PC-3 (cell line): ENCODE measurements at regions not wholly inside any gene's neighbourhood (a gene's known extent, or its start where the extent isn't known, plus 50 kb on each side); places are given as distances from the start of the nearest gene placed in this dataset.

Experiments
- ATAC-seq: fragments of 200-7000 bp; cut with Tn5 transposase; 2 replicates; pipeline ENCODE4 v1.9.1; 2020; ENCODE audit warnings: mild to moderate bottlenecking, moderate library complexity
- BruUV-seq: library from RNA; stranded (reverse); fragments of 400-500 nt; replicated peaks from 2 replicates; lab custom pipeline; 2021; lab: Mats Ljungman, UMichigan
- CTCF ChIA-PET: fragments of 300-600 bp; sonication (Branson Sonifier 250); formaldehyde crosslinking; loops from one replicate; lab custom pipeline; 2022; ENCODE audit warnings: antibody characterized with exemption; lab: Charles Lee
- POLR2A ChIA-PET: fragments of 300-600 bp; sonication (Branson Sonifier 250); formaldehyde crosslinking; loops from one replicate; lab custom pipeline; 2022; ENCODE audit warnings: antibody characterized with exemption; ENCODE audit not compliant: unreplicated experiment; lab: Charles Lee
- DNase-seq: peaks from one replicate; pipeline ENCODE4 v3.0.0-alpha.2; 2015
- H2AFZ ChIP-seq: fragments of 300-600 bp; sonication (generic); 2 replicates; pipeline ENCODE4 v1.6.0; 2016; ENCODE audit warnings: antibody characterized with exemption, low read length
- H3F3A ChIP-seq: fragments of 300-600 bp; sonication (generic); one replicate; pipeline ENCODE4 v1.6.0; 2017; ENCODE audit warnings: antibody characterized with exemption, low read length, control low read depth, mild to moderate bottlenecking; ENCODE audit not compliant: unreplicated experiment
- H3K27ac ChIP-seq: fragments of 300-600 bp; sonication (generic); 2 replicates; pipeline ENCODE4 v1.5.1; 2016; ENCODE audit warnings: mild to moderate bottlenecking, low read length
- H3K27me3 ChIP-seq: fragments of 300-600 bp; sonication (generic); 2 replicates; pipeline ENCODE4 v1.6.1; 2016; ENCODE audit warnings: low read length, mixed read lengths
- H3K36me3 ChIP-seq: fragments of 300-600 bp; sonication (generic); 2 replicates; pipeline ENCODE4 v1.6.1; 2016; ENCODE audit warnings: low read depth, mixed run types, low read length, mixed read lengths
- H3K4me1 ChIP-seq: fragments of 300-600 bp; sonication (generic); 2 replicates; pipeline ENCODE4 v1.5.1; 2016; ENCODE audit warnings: low read length; ENCODE audit not compliant: insufficient read depth
- H3K4me2 ChIP-seq: fragments of 300-600 bp; sonication (generic); 2 replicates; pipeline ENCODE4 v1.6.0; 2016; ENCODE audit warnings: low read length
- H3K4me3 ChIP-seq: fragments of 300-600 bp; sonication (generic); 2 replicates; pipeline ENCODE4 v1.5.1; 2016; ENCODE audit warnings: mild to moderate bottlenecking, low read length, mixed read lengths
- H3K79me2 ChIP-seq: fragments of 300-600 bp; sonication (generic); 2 replicates; pipeline ENCODE4 v1.6.1; 2017; ENCODE audit warnings: low read length, mixed read lengths
- H3K9ac ChIP-seq: fragments of 300-600 bp; sonication (generic); 2 replicates; pipeline ENCODE4 v1.6.0; 2016; ENCODE audit warnings: mild to moderate bottlenecking, low read length
- H3K9me2 ChIP-seq: fragments of 300-600 bp; sonication (generic); replicated peaks from 2 replicates; pipeline ENCODE4 v1.6.1; 2016; ENCODE audit warnings: mixed run types, low read length, mixed read lengths
- H3K9me3 ChIP-seq: fragments of 300-600 bp; sonication (generic); 2 replicates; pipeline ENCODE4 v1.6.1; 2016; ENCODE audit warnings: low read length, mixed read lengths
- H4K20me1 ChIP-seq: fragments of 300-600 bp; sonication (generic); 2 replicates; pipeline ENCODE4 v1.6.1; 2016; ENCODE audit warnings: low read length, mixed read lengths
- CTCF ChIP-seq: fragments of 300-600 bp; sonication (generic); conservative IDR thresholded peaks from 2 replicates; pipeline ENCODE4 v1.5.1; 2017; ENCODE audit warnings: antibody characterized with exemption, low read depth, mild to moderate bottlenecking, low read length
- EZH2 ChIP-seq: fragments of 300-600 bp; sonication (generic); IDR thresholded peaks from one replicate; pipeline ENCODE4 v1.6.1; 2017; ENCODE audit warnings: antibody characterized with exemption, mild to moderate bottlenecking, low read length; ENCODE audit not compliant: unreplicated experiment
- EZH2phosphoT487 ChIP-seq: fragments of 300-600 bp; sonication (generic); IDR thresholded peaks from 2 replicates; pipeline ENCODE4 v1.6.1; 2018; ENCODE audit warnings: mild to moderate bottlenecking, antibody characterized with exemption, low read length, borderline replicate concordance
- intact Hi-C: fragments of 100-400 bp; cut with micrococcal nuclease; formaldehyde crosslinking; loops from 2 replicates; pipeline ENCODE4 v1.9.0; 2023

GRCh38 chr2:20106746-20107145 lies 55.3 kb upstream of the LAPTM4A start:
- H3K27ac ChIP-seq = no peak overlapping the region
- H3K4me1 ChIP-seq = peaks cover 28% of the 10 kb centered on the region
- peak; percentile 71 for DNase-seq
- peak overlapping the region; percentile 83 for H2AFZ ChIP-seq
- H3K9me3 ChIP-seq = no peaks in the 10 kb centered on the region
- peak overlapping the region; percentile 14; the same call in 1 of the 2 replicates for H3K9ac ChIP-seq
- peak overlapping the region; percentile 63 for H3K4me3 ChIP-seq
- ATAC-seq = peak; percentile 83
- H3K79me2 ChIP-seq = no peaks in the 10 kb centered on the region
- ChIA-PET POLR2A (no interaction called here), CTCF (interaction anchor here (0.7 kb wide), 1 partner anchor 77 kb away, joined by 9 read pairs; no protein-coding TSS in a partner anchor)
- no peaks in the 10 kb centered on the region for H3K27me3 ChIP-seq
- no TSS peak for BruUV-seq
- H4K20me1 ChIP-seq = no peaks in the 10 kb centered on the region
- TF ChIP-seq EZH2 (no peak), CTCF (peak; percentile 71)
- no peaks in the 10 kb centered on the region for H3K9me2 ChIP-seq
- intact Hi-C loops = loop anchor here (2.0 to 10.0 kb wide), 2 partner anchors 78 to 118 kb away; partner anchors contain the start of gene SDC1
- no peaks in the 10 kb centered on the region for H3F3A ChIP-seq
- H3K4me2 ChIP-seq = peak overlapping the region; percentile 68
- no peaks in the 10 kb centered on the region for H3K36me3 ChIP-seq

GRCh38 chr2:20104900-20105545 lies 53.6 kb upstream of the LAPTM4A start:
- Histone ChIP-seq H3K79me2 (no peaks in the 10 kb centered on the region), H3K4me1 (peaks cover 25% of the 10 kb centered on the region), H3K4me2 (no peak overlapping the region), H2AFZ (no peak overlapping the region), H3K9me2 (no peaks in the 10 kb centered on the region), H3K9ac (no peak overlapping the region), H3K27ac (no peak overlapping the region), H3K27me3 (no peaks in the 10 kb centered on the region), H3K36me3 (no peaks in the 10 kb centered on the region), H3K4me3 (no peak overlapping the region), H4K20me1 (no peaks in the 10 kb centered on the region), H3F3A (no peaks in the 10 kb centered on the region), H3K9me3 (no peaks in the 10 kb centered on the region)
- no peak for DNase-seq
- ATAC-seq = no peak
- intact Hi-C loops = loop anchor here (10.0 kb wide), 1 partner anchor 80 kb away; no protein-coding TSS in a partner anchor
- BruUV-seq = no TSS peak
- POLR2A ChIA-PET = no interaction called here
- CTCF ChIA-PET = interaction anchor here (0.7 kb wide), 1 partner anchor 128 kb away, joined by 3 read pairs; no protein-coding TSS in a partner anchor
- TF ChIP-seq EZH2 (no peak), EZH2phosphoT487 (no peak), CTCF (no peak)

GRCh38 chr2:20103530-20103929 lies 52.1 kb upstream of the LAPTM4A start:
- Histone ChIP-seq H3K4me2 (no peak overlapping the region), H3K9ac (no peak overlapping the region), H3K27ac (no peak overlapping the region), H4K20me1 (no peaks in the 10 kb centered on the region), H3K9me3 (no peaks in the 10 kb centered on the region), H3K9me2 (no peaks in the 10 kb centered on the region), H3K79me2 (no peaks in the 10 kb centered on the region), H3K27me3 (no peaks in the 10 kb centered on the region), H3K4me1 (peaks cover 11% of the 10 kb centered on the region), H3K36me3 (no peaks in the 10 kb centered on the region), H2AFZ (no peak overlapping the region), H3F3A (no peaks in the 10 kb centered on the region), H3K4me3 (no peak overlapping the region)
- CTCF ChIA-PET = interaction anchor here (0.5 to 1.1 kb wide), 3 partner anchors 122 to 496 kb away, joined by 3 to 5 read pairs (median 3); partner anchors contain the start of gene SDC1
- DNase-seq (peak; percentile 59), ATAC-seq (peak; percentile 39; the same call in 1 of the 2 replicates)
- POLR2A ChIA-PET = no interaction called here
- TF ChIP-seq EZH2phosphoT487 (no peak), CTCF (peak; percentile 61)
- intact Hi-C loops = loop anchor here (1.0 to 10.0 kb wide), 2 partner anchors 81 to 188 kb away; no protein-coding TSS in a partner anchor
- no TSS peak for BruUV-seq
